BE2C (cell line): ENCODE measurements at regions not wholly inside any gene's neighbourhood (a gene's known extent, or its start where the extent isn't known, plus 50 kb on each side); places are given as distances from the start of the nearest gene placed in this dataset.

Source experiments
- DNase-seq: peaks from one replicate; pipeline ENCODE4 v3.0.0-alpha.2; 2020
- H3K27me3 ChIP-seq: fragments of 250-450 bp; sonication (Bioruptor Pico); 2 replicates; pipeline ENCODE4 v1.5.1; 2020; ENCODE audit warnings: mild to moderate bottlenecking
- H3K36me3 ChIP-seq: fragments of 250-450 bp; sonication (Bioruptor Pico); 2 replicates; pipeline ENCODE4 v1.5.1; 2020; ENCODE audit warnings: mild to moderate bottlenecking
- H3K4me1 ChIP-seq: fragments of 250-450 bp; sonication (Bioruptor Pico); 2 replicates; pipeline ENCODE4 v1.5.1; 2020
- H3K4me3 ChIP-seq: 2 replicates; pipeline ENCODE4 v1.5.1; 2011; ENCODE audit warnings: low read depth, low read length
- H3K9me3 ChIP-seq: fragments of 250-450 bp; sonication (Bioruptor Pico); 2 replicates; pipeline ENCODE4 v1.5.1; 2020
- TF ChIP-seq, protein P1 (sequence below): IDR thresholded peaks from 2 replicates; pipeline ENCODE4 v1.5.1; 2012; ENCODE audit warnings: mild to moderate bottlenecking, low read depth, low read length

GRCh38 chr2:217038001-217038400, 178.1 kb upstream of the TNP1 start:
- no peaks in the 10 kb centered on the region for H3K27me3 ChIP-seq
- peaks cover 2% of the 10 kb centered on the region; the same call in 1 of the 2 replicates for H3K9me3 ChIP-seq
- DNase-seq = no peak
- no peak overlapping the region for H3K4me3 ChIP-seq
- TF ChIP-seq, protein P1, sequence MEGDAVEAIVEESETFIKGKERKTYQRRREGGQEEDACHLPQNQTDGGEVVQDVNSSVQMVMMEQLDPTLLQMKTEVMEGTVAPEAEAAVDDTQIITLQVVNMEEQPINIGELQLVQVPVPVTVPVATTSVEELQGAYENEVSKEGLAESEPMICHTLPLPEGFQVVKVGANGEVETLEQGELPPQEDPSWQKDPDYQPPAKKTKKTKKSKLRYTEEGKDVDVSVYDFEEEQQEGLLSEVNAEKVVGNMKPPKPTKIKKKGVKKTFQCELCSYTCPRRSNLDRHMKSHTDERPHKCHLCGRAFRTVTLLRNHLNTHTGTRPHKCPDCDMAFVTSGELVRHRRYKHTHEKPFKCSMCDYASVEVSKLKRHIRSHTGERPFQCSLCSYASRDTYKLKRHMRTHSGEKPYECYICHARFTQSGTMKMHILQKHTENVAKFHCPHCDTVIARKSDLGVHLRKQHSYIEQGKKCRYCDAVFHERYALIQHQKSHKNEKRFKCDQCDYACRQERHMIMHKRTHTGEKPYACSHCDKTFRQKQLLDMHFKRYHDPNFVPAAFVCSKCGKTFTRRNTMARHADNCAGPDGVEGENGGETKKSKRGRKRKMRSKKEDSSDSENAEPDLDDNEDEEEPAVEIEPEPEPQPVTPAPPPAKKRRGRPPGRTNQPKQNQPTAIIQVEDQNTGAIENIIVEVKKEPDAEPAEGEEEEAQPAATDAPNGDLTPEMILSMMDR = no peak
- H3K36me3 ChIP-seq = no peaks in the 10 kb centered on the region
- H3K4me1 ChIP-seq = peaks cover 15% of the 10 kb centered on the region

GRCh38 chr2:217037353-217037752, 177.5 kb upstream of the TNP1 start:
- Histone ChIP-seq H3K36me3 (no peaks in the 10 kb centered on the region), H3K4me1 (peaks cover 15% of the 10 kb centered on the region), H3K27me3 (no peaks in the 10 kb centered on the region), H3K9me3 (peaks cover 2% of the 10 kb centered on the region; the same call in 1 of the 2 replicates), H3K4me3 (no peak overlapping the region)
- TF ChIP-seq, protein P1 = no peak; the same call in 1 of the 2 replicates
- no peak for DNase-seq

GRCh38 chr2:217035967-217036366, 176.1 kb upstream of the TNP1 start:
- H3K9me3 ChIP-seq = peaks cover 2% of the 10 kb centered on the region; the same call in 1 of the 2 replicates
- no peak overlapping the region for H3K4me3 ChIP-seq
- H3K4me1 ChIP-seq = peaks cover 19% of the 10 kb centered on the region
- no peaks in the 10 kb centered on the region for H3K27me3 ChIP-seq
- TF ChIP-seq, protein P1 = no peak
- no peaks in the 10 kb centered on the region for H3K36me3 ChIP-seq
- DNase-seq = no peak

- Histone ChIP-seq H3K36me3 (no peaks in the 10 kb centered on the region), H3K9me3 (peaks cover 2% of the 10 kb centered on the region; the same call in 1 of the 2 replicates), H3K4me1 (peaks cover 6% of the 10 kb centered on the region), H3K27me3 (no peaks in the 10 kb centered on the region), H3K4me3 (no peak overlapping the region)
- no peak for DNase-seq
- TF ChIP-seq, protein P1 = no peak
Measured at GRCh38 chr2:217033186-217033585, 173.3 kb upstream of the TNP1 start.

DNA sequence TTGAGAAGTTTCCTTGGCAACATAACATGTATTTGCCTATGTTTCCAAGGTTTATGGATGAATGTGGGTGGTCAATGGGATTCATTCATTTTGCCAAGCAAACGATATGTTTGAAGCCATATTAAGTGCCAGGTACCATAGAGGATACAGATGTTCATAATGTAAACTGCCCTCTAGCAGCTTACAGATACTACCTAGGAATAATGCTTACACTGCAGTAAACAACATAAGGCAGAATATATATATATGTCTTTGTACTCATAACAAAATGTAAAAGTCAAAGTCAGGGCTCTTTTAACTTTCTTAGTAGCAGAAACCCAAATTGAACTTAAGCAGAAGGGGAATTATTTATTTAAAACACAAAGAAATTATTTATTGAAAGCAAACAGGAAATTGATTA, 171.6 kb upstream of the TNP1 start:
- DNase-seq = no peak
- TF ChIP-seq, protein P1 = no peak

DNA sequence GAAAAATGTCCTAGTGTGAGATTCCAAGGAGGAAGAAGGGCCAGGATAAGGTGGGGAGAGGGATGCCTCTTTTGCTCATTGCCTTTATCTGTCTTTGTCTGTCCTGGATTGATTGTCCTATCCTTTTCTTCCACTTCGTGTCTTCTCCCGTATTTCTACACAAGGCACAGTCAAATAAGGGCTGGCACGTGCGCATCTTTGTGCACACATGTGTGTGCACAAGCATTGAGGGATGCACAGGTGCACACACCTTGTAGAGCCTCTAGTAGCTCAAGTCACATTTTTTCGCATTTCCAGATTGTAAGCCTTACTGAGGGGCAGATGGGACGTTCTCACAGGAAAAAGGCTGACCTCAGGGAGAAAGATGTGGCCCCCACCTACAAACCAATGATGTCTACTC, 170.2 kb upstream of the TNP1 start:
- no peaks in the 10 kb centered on the region for H3K36me3 ChIP-seq
- H3K9me3 ChIP-seq = no peaks in the 10 kb centered on the region
- peaks cover 4% of the 10 kb centered on the region for H3K4me1 ChIP-seq
- no peak overlapping the region for H3K4me3 ChIP-seq
- TF ChIP-seq, protein P1 = no peak
- DNase-seq = no peak
- no peaks in the 10 kb centered on the region for H3K27me3 ChIP-seq

More for the DNA sequence above, 171.6 kb upstream of the TNP1 start:
- Histone ChIP-seq H3K27me3 (no peaks in the 10 kb centered on the region), H3K36me3 (no peaks in the 10 kb centered on the region), H3K4me1 (peaks cover 4% of the 10 kb centered on the region), H3K4me3 (no peak overlapping the region), H3K9me3 (peaks cover 2% of the 10 kb centered on the region; the same call in 1 of the 2 replicates)
